Stimulated activated naive B cell treated with anti-CD40 and anti-IgM and Interleukin-4, amounts not matched to agents 10 μg/mL and 1 μg/mL and 100 μg/mL, for 72 hours (primary cell): ENCODE measurements at regions not wholly inside any gene's neighbourhood (a gene's known extent, or its start where the extent isn't known, plus 50 kb on each side); places are given as distances from the start of the nearest gene placed in this dataset.

Source experiments
- ATAC-seq, 2 donors: fragments of 150-1000 bp; cut with Tn5 transposase; replicated peaks; 2 replicates each; pipeline ENCODE4 v1.10.0; 2021; ENCODE audit warnings: moderate library complexity in 1 of 2
- DNase-seq: peaks from one replicate; pipeline ENCODE4 v3.0.0; 2021
- H3K27ac Mint-ChIP-seq: one replicate; pipeline ENCODE4 v1.8.0; 2022; ENCODE audit warnings: mild to moderate bottlenecking, mixed read lengths
- H3K27me3 Mint-ChIP-seq, 2 donors: one replicate each; pipeline ENCODE4 v1.8.0; 2022; ENCODE audit warnings: mixed read lengths in 2 of 2
- H3K36me3 Mint-ChIP-seq, 2 donors: one replicate each; pipeline ENCODE4 v1.8.0; 2022; ENCODE audit warnings: mixed read lengths in 2 of 2, mild to moderate bottlenecking in 1 of 2
- H3K4me1 Mint-ChIP-seq, 2 donors: one replicate each; pipeline ENCODE4 v1.8.0; 2022; ENCODE audit warnings: mixed read lengths in 2 of 2, mild to moderate bottlenecking in 1 of 2
- H3K4me3 Mint-ChIP-seq, 2 donors: one replicate each; pipeline ENCODE4 v1.8.0; 2022; ENCODE audit warnings: mild to moderate bottlenecking in 2 of 2, mixed read lengths in 2 of 2, moderate library complexity in 1 of 2
- H3K9me3 Mint-ChIP-seq, 2 donors: one replicate each; pipeline ENCODE4 v1.8.0; 2022; ENCODE audit warnings: mixed read lengths in 2 of 2, mild to moderate bottlenecking in 1 of 2

DNA sequence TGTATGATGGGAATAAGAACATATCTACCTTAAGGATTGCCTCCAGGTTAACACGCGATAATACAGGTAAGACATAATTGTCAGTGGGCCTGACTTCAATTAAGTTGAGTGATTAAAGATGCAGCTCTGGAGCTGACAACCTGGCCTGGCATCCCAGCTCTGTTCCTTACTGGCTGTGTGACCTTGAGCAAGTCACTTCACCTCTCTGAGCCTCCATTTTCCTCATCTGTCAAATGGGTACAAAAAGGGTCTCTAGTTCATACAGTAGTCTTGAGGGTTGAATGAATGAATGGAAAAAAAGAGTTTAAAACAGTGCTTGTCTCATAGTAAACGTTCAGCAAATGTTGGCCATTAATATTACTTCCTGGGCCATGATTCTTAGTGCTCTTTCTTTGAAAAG lies 213.9 kb downstream of the PHETA1 start:
- ATAC-seq, result no peak
- H3K4me1 Mint-ChIP-seq, result peaks cover 3 to 6% of the 10 kb centered on the region in 2 donors
- no peak overlapping the region for H3K27ac Mint-ChIP-seq
- H3K27me3 Mint-ChIP-seq, result peaks cover 18 to 48% of the 10 kb centered on the region in 2 donors
- H3K4me3 Mint-ChIP-seq, result no peak overlapping the region
- no peak for DNase-seq
- H3K9me3 Mint-ChIP-seq, result no peaks in the 10 kb centered on the region
- no peaks in the 10 kb centered on the region for H3K36me3 Mint-ChIP-seq

DNA sequence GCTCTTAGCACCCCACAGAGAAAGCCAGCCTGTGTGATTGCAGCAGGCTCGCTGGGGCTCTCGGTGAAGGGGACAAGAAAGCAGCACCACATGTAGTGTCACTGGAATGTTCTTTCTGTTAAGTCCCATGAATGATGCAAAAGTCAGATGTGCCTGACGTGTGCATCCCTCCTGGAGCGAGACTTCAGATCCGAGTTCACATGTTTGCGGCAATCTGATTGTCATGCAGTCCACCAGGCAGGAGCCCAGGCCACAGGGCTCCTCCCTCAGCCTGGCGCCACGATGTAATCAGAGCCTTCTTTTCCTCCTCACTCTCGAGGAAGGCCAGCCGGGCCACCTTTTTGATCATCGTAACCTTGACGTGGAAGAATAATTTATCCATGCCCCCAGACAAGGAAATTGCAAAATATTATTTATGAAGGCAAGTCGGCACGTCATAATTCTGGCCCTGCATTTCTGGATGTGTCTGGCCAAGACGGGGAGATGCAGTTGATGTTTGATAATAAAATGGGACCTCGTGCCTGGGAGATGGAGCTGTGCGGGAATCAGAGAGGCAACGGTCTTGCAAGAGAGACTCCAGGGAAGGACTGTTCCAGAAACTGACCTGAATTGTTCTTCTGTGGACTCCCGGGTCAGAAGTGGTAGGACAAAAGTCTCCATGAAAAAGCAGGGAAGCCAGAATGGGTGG lies 214.6 kb downstream of the PHETA1 start:
- Mint-ChIP-seq H3K36me3 (no peaks in the 10 kb centered on the region), H3K4me3 (no peak overlapping the region), H3K27me3 (peaks cover 19 to 53% of the 10 kb centered on the region in 2 donors), H3K4me1 (peaks cover 3 to 6% of the 10 kb centered on the region in 2 donors), H3K9me3 (no peaks in the 10 kb centered on the region), H3K27ac (no peak overlapping the region)
- ATAC-seq (no peak), DNase-seq (no peak)

DNA sequence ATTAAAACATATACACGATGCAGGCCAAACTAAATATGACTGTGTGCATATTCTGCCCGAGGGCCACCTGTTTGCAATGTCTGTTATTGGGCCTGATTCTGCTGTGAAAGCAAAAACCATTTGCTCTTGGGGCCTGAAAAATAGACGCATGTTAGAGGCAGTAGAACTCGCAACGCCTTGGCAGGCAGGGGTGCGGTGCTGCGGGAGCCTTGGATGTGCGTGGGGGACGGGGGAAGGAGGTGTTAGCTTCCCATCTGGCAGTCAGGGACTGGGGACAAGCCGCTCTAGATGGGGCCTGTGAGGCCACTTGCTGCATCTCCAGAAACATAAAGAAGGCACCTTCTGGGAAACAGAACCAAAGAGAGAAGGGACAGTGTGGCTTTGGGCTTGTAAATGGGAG lies 216.3 kb downstream of the PHETA1 start:
- Mint-ChIP-seq H3K27ac (no peak overlapping the region), H3K4me1 (peaks cover 3 to 6% of the 10 kb centered on the region in 2 donors), H3K36me3 (peaks cover 3 to 4% of the 10 kb centered on the region in 2 donors), H3K4me3 (no peak overlapping the region), H3K9me3 (peaks cover 4% of the 10 kb centered on the region in 2 donors), H3K27me3 (peaks cover 26 to 63% of the 10 kb centered on the region in 2 donors)
- no peak for DNase-seq
- ATAC-seq, result no peak

DNA sequence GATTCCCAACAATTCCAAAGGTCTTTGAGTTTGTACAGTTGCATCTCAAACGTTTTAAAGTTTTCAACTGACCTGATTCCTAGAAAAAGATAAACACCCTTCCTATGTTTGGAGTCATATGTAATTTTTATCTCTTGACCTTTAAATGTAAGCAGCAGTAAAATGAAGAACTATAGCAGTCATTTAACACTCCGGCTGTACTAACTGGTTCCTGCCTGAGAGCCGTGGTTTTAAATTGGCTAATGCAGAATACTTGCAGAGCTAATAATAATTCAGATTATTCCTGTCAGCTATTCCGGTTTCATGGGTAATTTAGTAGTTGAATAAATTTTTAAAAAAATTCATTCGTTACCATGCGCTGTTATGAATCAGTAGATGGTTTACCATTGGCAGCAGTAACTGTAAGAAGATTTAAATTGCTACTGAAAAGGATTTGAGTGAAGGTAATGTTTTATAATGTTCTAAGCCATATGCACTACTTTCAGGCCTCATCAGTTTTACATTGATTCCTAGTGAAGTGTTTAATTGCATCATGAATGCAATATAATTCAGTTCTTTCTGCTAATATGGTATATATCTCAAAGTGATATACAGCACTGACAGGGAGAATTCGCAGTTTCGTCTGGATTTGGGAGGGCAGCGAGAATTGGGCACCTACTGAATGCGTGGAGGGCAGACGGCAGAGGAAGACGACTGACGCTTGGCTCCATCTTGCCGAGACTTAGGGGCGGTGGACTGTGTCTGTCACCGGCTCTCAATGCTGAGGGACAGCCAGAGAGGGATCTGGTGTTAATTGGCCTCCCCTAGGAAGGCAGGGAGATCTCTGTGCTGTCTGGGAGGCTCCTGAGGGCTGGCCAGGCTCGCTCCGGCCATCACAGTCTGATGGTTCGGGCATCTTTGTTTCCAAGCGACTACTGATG lies 217.7 kb downstream of the PHETA1 start:
- ATAC-seq (peak; percentile 50 to 65), DNase-seq (no peak)
- Mint-ChIP-seq H3K27me3 (peaks cover 34 to 66% of the 10 kb centered on the region in 2 donors), H3K27ac (no peak overlapping the region), H3K36me3 (peaks cover 3 to 4% of the 10 kb centered on the region in 2 donors), H3K4me1 (peaks cover 3 to 6% of the 10 kb centered on the region in 2 donors), H3K4me3 (no peak overlapping the region), H3K9me3 (peaks cover 4% of the 10 kb centered on the region in 2 donors)

DNA sequence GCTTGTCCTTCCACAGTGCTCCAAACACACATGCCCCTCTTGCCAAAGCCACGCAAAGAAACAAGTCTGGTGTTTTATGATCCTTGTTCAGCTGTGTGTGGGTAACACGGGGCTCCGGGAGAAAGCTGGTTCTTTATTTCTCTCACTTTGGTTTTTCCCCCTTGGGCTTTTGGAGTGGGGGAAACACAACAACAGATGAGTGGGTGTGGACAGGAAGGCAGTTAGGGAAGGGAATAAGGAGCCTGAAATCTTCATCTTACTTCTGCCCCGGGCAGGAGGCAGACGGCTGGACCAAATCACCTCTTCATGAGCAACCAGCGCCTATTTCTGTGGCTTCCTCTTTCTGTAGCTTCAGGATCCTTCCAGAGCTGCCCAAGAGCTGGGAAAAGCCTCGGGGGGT lies 218.5 kb downstream of the PHETA1 start:
- no peak for DNase-seq
- H3K4me3 Mint-ChIP-seq, result no peak overlapping the region
- peaks cover 4% of the 10 kb centered on the region in 2 donors for H3K9me3 Mint-ChIP-seq
- H3K27me3 Mint-ChIP-seq, result peaks cover 34 to 63% of the 10 kb centered on the region in 2 donors
- no peak overlapping the region for H3K27ac Mint-ChIP-seq
- ATAC-seq, result no peak
- peaks cover 3 to 6% of the 10 kb centered on the region in 2 donors for H3K4me1 Mint-ChIP-seq
- H3K36me3 Mint-ChIP-seq, result peaks cover 3 to 4% of the 10 kb centered on the region in 2 donors

DNA sequence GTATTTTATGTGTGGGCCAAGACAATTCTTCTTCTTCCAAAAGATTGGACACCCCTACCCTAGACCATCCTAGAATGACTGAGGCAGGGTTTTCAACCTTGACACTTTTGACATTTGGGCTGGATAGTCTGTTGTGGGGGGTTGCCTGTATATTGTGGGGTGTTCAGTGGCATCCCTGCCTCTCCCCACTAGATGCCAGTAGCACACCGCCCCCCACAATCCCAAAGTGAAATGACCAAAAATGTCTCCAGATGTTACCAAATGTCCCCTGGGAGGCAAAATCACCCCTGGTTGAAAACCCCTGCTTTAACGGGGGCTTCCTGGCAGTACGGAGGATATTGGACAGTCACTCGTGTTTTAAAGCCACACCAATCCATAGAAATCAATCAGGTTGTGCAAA lies 219.6 kb downstream of the PHETA1 start:
- peaks cover 34 to 55% of the 10 kb centered on the region in 2 donors for H3K27me3 Mint-ChIP-seq
- DNase-seq, result no peak
- ATAC-seq, result no peak
- H3K9me3 Mint-ChIP-seq, result peaks cover 4% of the 10 kb centered on the region in 2 donors
- peaks cover 3 to 6% of the 10 kb centered on the region in 2 donors for H3K4me1 Mint-ChIP-seq
- peaks cover 3 to 4% of the 10 kb centered on the region in 2 donors for H3K36me3 Mint-ChIP-seq
- no peak overlapping the region for H3K4me3 Mint-ChIP-seq
- H3K27ac Mint-ChIP-seq, result no peak overlapping the region

DNA sequence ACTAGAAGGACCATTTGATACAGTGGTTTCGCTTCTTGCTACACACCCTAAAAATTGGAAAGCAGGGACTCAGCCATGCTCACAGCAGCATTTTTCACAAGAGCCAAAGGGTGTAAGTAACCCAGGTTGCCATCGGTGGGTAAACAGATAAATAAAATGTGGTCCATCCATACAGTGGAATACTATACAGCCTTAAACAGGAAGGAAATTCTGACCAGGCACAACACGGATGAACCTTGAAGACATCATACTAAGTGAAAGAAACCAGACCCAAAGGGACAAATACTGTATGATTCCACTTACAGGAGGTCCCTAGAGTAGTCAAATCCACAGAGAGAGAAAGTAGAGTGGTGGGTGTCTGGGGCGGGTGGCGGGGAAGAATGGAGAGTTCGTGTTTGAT lies 220.9 kb downstream of the PHETA1 start:
- ATAC-seq (no peak), DNase-seq (no peak)
- H3K36me3 Mint-ChIP-seq, result peaks cover 3 to 4% of the 10 kb centered on the region in 2 donors
- no peak overlapping the region for H3K27ac Mint-ChIP-seq
- H3K27me3 Mint-ChIP-seq, result peaks cover 34 to 49% of the 10 kb centered on the region in 2 donors
- peaks cover 4% of the 10 kb centered on the region in 2 donors for H3K9me3 Mint-ChIP-seq
- peaks cover 3 to 6% of the 10 kb centered on the region in 2 donors for H3K4me1 Mint-ChIP-seq
- H3K4me3 Mint-ChIP-seq, result no peak overlapping the region

DNA sequence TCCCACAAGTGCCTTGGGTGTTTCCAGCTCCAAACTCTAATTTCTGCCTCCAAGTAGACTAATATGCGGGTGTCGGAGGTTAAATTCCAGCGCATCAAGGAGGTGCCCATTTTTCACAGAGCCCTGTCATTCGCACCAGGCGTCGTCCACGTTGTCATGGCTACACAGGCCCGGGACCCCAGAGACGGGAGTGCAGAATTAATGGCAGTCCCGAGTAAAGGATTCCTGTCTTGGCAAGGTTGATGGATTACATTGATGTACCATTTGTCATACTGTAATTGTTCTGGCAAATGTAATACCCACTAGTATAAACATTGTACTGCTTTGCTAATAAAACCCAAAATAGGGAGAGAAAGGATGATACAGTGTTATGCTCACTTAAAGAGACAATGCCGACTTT lies 222.9 kb upstream of the MYL2 start:
- H3K4me3 Mint-ChIP-seq, result no peak overlapping the region
- peaks cover 32 to 39% of the 10 kb centered on the region in 2 donors for H3K27me3 Mint-ChIP-seq
- ATAC-seq (no peak), DNase-seq (no peak)
- no peak overlapping the region for H3K27ac Mint-ChIP-seq
- peaks cover 3 to 4% of the 10 kb centered on the region in 2 donors for H3K36me3 Mint-ChIP-seq
- H3K9me3 Mint-ChIP-seq, result peaks cover 4% of the 10 kb centered on the region in 2 donors
- no peaks in the 10 kb centered on the region for H3K4me1 Mint-ChIP-seq

DNA sequence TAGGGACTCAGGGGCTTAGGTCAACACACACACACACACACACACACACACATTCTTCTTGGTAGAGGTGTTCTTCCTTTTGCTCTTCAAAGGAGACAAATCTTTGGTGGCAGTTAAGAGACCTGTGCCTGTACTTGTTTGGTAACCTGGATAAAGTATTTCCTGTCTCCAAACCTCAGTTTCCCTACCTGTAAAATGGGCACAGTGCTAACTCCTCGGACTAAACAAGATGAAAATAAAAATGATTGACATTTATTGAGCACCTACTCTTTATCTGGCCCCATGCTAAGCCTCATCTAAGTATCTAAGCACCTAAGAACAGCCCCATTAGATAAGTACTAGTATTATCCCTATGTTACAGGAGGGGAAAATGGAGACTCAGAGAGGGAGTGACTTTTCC lies 220.8 kb upstream of the MYL2 start:
- H3K9me3 Mint-ChIP-seq, result no peaks in the 10 kb centered on the region
- ATAC-seq (no peak), DNase-seq (no peak)
- peaks cover 22 to 30% of the 10 kb centered on the region in 2 donors for H3K27me3 Mint-ChIP-seq
- no peaks in the 10 kb centered on the region for H3K4me1 Mint-ChIP-seq
- H3K4me3 Mint-ChIP-seq, result no peak overlapping the region
- H3K27ac Mint-ChIP-seq, result no peak overlapping the region
- H3K36me3 Mint-ChIP-seq, result no peaks in the 10 kb centered on the region

DNA sequence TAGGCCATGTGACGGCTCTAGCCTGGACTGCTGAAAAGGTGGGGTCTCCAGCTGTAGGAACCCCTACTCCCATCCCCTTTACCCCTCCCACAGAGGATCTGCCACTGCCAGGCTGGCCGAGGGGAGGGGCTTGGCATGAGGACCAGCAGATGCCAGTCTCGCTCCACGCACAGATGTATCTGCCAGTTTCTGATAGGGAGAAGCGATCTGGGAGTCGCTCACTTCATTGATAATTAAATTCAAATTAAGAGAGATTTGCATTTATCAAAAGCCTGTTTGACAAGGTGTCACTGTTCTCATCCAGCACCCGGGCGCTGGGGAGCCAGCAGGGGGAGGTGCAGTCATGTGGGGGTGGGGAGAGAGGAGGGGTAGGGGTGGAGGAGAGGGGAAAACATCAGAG lies 217.6 kb upstream of the MYL2 start:
- no peaks in the 10 kb centered on the region for H3K4me1 Mint-ChIP-seq
- H3K9me3 Mint-ChIP-seq, result peaks cover 7 to 12% of the 10 kb centered on the region in 2 donors
- H3K27ac Mint-ChIP-seq, result no peak overlapping the region
- no peaks in the 10 kb centered on the region for H3K36me3 Mint-ChIP-seq
- H3K27me3 Mint-ChIP-seq, result peaks cover 38% of the 10 kb centered on the region in 2 donors
- H3K4me3 Mint-ChIP-seq, result no peak overlapping the region
- ATAC-seq (no peak), DNase-seq (no peak)

DNA sequence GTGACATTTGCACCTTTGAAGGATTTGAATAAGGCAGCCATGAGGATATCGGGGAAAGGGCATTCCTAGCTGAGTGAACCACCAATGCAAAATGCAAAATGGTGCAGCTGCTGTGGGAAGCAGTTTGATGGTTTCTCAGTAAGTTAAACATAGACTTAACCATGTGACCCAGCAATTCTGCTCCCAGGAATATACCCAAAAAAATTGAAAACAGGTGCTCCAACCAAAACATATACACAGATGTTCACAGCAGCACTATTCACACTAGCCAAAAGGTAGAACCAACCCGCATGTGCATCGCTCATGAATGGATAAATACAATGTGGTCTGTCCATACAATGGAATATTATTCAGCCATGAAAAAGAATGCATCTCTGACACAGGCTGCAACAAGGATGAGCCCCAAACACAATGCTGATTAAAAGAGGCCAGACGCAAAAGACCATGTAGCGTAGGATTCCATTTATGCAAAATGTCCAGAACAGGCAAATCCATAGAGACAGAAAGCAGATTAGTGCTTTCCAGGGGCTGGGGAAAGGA lies 215.0 kb upstream of the MYL2 start:
- no peak for ATAC-seq
- Mint-ChIP-seq H3K27me3 (peaks cover 41 to 50% of the 10 kb centered on the region in 2 donors), H3K9me3 (peaks cover 8 to 12% of the 10 kb centered on the region in 2 donors), H3K36me3 (no peaks in the 10 kb centered on the region), H3K27ac (no peak overlapping the region), H3K4me1 (no peaks in the 10 kb centered on the region), H3K4me3 (no peak overlapping the region)
- no peak for DNase-seq

DNA sequence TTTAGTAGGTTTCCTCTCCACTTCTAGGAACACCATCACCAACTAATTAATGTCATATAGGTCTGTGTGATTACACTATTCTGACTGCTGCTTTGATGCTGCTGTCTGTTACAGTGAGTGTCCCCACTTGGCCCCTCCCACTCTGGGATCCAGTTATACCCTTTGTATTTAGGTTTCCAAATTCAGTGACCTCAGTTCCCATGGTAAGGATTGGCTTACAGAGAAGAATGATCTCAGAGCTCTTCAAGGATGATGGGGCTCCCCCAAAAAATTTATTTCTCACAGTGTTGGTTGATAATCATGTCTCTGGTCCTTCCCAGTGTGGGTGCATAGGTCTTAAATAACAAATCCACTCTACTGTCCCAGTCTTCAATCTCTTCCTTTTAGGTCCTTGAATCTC lies 210.0 kb upstream of the MYL2 start:
- peaks cover 17 to 18% of the 10 kb centered on the region in 2 donors for H3K27me3 Mint-ChIP-seq
- peaks cover 5 to 8% of the 10 kb centered on the region in 2 donors for H3K9me3 Mint-ChIP-seq
- H3K27ac Mint-ChIP-seq, result no peak overlapping the region
- DNase-seq (no peak), ATAC-seq (no peak)
- H3K4me1 Mint-ChIP-seq, result no peaks in the 10 kb centered on the region
- H3K36me3 Mint-ChIP-seq, result no peaks in the 10 kb centered on the region
- H3K4me3 Mint-ChIP-seq, result no peak overlapping the region

DNA sequence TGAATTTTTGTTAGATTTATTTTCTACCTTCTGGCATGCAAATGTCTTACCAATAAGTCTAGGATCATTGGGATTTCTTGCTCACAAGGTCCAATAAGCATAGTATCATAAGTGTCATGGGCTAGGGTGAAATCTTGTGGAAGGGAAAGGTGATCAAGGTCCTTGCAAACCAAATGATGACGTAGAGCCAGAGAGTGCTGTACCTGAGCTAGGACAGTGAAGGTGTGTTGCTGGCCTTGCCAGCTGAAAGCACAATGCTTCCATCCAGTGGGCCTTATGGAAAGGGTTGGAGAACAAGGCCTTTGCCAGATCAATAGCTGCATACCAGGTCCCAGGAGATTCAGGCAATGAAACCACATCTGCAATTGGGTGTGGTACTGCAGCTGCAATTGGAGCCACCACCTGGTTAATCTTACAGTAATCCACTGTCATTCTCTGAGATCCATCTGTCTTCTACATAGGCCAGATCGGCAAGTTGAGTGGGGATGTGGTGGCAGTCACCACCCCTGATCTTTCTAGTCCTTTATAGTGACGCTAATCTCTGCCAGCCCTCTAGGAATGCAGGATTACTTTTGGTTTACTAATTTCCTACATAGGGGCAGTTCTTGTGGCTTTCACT lies 208.9 kb upstream of the MYL2 start:
- no peak for ATAC-seq
- peaks cover 9 to 17% of the 10 kb centered on the region in 2 donors for H3K27me3 Mint-ChIP-seq
- no peak for DNase-seq
- H3K4me3 Mint-ChIP-seq, result no peak overlapping the region
- H3K36me3 Mint-ChIP-seq, result no peaks in the 10 kb centered on the region
- H3K27ac Mint-ChIP-seq, result no peak overlapping the region
- H3K4me1 Mint-ChIP-seq, result no peaks in the 10 kb centered on the region
- peaks cover under 1 to 3% of the 10 kb centered on the region in 2 donors for H3K9me3 Mint-ChIP-seq

DNA sequence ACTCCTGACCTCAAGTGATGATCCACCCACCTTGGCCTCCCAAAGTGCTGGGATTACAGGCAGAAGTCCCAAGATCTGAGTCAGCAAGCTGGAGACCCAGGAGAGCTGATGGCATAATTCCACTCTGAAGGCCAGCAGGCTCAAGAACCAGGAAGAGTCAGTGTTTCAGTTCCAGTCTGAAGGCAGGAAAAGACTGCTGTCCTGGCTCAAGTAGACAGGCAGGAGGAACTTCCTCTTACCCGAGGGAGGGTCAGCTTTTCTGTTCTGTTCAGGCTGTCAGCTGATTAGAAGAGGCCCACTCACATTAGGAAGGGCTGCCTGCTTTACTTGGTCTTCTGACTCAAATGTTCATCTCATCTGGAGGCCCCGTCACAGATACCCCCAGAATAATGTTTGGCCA lies 206.0 kb upstream of the MYL2 start:
- peaks cover 8 to 28% of the 10 kb centered on the region in 2 donors for H3K27me3 Mint-ChIP-seq
- H3K4me3 Mint-ChIP-seq, result no peak overlapping the region
- ATAC-seq (no peak), DNase-seq (no peak)
- H3K36me3 Mint-ChIP-seq, result no peaks in the 10 kb centered on the region
- no peaks in the 10 kb centered on the region for H3K4me1 Mint-ChIP-seq
- H3K9me3 Mint-ChIP-seq, result peaks cover 0 to 3% of the 10 kb centered on the region in 2 donors
- H3K27ac Mint-ChIP-seq, result no peak overlapping the region
